Loucy (cell line): ENCODE measurements at regions not wholly inside any gene's neighbourhood (a gene's known extent, or its start where the extent isn't known, plus 50 kb on each side); places are given as distances from the start of the nearest gene placed in this dataset.

ENCODE experiments used
- CTCF ChIP-seq: fragments of 200-600 bp; sonication (generic); conservative IDR thresholded peaks from 2 replicates; pipeline ENCODE4 v1.5.1; 2014; ENCODE audit warnings: mild to moderate bottlenecking, antibody characterized with exemption, low read length
- EZH2phosphoT487 ChIP-seq: fragments of 200-600 bp; IDR thresholded peaks from 2 replicates; pipeline ENCODE4 v1.6.1; 2018; ENCODE audit warnings: antibody characterized with exemption, mild to moderate bottlenecking, moderate library complexity, borderline replicate concordance

DNA sequence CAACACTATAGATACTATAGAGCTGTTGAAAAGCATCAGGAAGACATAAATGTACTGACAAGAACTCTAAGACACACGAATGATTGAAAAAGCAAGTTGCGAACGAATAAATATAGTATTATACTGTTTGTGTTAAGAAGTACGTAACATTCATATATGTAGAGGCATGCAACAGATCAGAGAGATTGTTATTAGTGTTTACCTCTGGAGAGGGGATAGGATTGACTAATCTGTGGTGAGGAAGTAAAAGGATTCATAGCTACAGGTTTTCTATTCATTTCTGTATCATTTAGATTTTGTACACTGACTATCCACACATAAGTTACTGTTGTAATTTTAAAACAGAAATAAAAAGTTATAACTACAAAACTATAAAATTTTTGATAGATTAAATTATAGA lies 147.6 kb upstream of the SV2C start:
- TF ChIP-seq CTCF (no peak), EZH2phosphoT487 (no peak)
